Hypothalamus (tissue), 51 donors: ENCODE measurements at regions not wholly inside any gene's neighbourhood (a gene's known extent, or its start where the extent isn't known, plus 50 kb on each side); places are given as distances from the start of the nearest gene placed in this dataset.

Experiments
- DNase-seq, 51 donors: peaks; one replicate each; lab custom pipeline; 2025; lab: John Stamatoyannopoulos, UW

GRCh38 chr18:11324956-11325882 is 175.8 kb upstream of the PIEZO2 start:
- DNase-seq = no peak

- DNase-seq = no peak
Measured at GRCh38 chr18:11324510-11324909, 175.1 kb upstream of the PIEZO2 start.

- no peak for DNase-seq
Measured at GRCh38 chr18:11323359-11323819, 174.0 kb upstream of the PIEZO2 start.

- no peak for DNase-seq
Measured at GRCh38 chr18:11322716-11323115, 173.3 kb upstream of the PIEZO2 start.

DNA sequence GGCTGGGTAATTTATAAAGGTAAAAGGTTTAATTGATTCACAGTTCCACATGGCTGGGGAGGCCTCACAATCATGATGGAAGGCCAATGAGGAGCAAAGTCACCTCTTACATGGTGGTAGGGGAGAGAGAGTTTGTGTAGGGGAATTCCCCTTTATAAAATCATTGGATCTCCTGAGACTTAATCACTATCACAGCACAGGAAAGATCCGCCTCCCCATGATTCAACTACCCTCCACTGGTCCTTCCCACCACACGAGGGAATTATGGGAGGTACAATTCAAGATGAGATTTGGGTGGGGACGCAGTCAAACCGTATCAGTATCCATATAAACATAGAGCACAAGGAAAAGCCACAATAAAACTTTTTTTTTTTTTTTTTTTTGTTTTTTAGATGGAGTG is 172.6 kb upstream of the PIEZO2 start:
- DNase-seq = no peak

GRCh38 chr18:11320986-11321385 is 171.6 kb upstream of the PIEZO2 start:
- no peak for DNase-seq

- no peak for DNase-seq
Measured at GRCh38 chr18:11316546-11316945, 167.2 kb upstream of the PIEZO2 start.

DNA sequence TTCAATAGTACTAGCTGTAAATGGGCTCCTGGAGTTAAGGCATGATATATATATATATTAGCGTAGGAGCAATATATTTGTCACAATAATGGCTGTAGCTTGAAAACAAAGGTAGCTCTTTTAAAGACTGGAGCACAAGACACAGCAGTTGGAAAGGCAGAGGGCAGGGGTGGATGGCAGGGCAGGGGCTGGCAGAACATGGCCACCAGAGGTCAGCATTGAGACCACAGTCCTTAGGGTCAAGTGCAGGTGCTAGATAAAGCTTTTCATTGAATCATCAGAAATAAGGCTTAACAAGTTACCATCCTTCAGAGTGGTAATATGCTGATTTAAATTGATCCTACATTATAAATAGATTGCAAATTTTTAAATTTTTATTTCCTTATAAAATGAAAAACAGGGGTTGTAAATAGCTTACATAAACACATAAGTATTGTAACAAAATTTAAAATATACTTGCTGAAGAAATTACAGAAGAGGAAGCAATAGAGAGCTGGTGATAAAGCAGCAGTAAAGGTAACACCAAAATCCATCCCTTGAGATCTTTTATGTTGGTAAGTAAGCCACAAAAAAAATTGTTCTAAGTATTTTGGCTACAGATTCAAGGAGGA is 161.2 kb upstream of the PIEZO2 start:
- DNase-seq = peak in 15 of 51 donors; percentile 1 to 47 (median 10)

DNA sequence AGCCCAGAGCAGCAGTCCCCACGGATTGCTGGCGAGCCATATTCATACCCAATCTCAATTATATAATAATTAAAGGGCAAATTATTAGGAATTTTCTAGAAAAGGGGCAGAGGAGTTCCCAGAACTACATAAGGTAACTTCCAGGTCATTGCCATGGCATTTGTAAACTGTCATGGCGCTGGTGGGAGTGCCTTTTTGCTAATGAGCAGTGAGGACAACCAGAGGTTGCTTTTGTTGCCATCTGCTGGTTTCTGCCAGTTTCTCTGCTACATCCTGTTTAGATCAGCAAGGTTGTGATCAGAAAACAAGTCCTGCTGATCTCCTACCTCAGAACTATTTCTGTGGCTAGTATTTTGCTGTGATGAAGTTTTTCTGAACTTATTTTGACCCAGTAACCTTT is 159.8 kb upstream of the PIEZO2 start:
- no peak for DNase-seq

GRCh38 chr18:11308499-11308898 is 159.1 kb upstream of the PIEZO2 start:
- no peak for DNase-seq

GRCh38 chr18:11307716-11308115 is 158.3 kb upstream of the PIEZO2 start:
- DNase-seq = no peak

- DNase-seq = no peak
Measured at GRCh38 chr18:11305507-11305906, 156.1 kb upstream of the PIEZO2 start.

DNA sequence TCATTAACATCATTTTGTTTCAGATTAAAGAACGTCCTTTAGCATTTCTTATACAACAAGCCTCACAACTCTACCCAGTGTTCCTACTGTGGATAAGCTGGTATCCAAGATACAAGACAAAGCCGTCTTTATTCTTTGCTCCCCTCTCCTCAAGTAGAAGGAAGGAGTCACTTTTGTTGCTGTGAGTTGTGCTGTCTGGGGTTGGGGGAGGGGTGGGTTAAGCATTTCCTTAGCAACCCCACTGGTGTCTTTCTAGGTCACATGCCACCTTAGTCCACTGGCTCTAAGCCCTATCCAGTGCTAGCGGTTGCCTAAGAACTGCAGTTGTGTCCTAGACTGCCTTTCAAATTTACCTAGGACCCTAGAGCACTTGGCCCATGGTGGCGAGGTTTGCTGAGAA is 155.6 kb upstream of the PIEZO2 start:
- no peak for DNase-seq

DNA sequence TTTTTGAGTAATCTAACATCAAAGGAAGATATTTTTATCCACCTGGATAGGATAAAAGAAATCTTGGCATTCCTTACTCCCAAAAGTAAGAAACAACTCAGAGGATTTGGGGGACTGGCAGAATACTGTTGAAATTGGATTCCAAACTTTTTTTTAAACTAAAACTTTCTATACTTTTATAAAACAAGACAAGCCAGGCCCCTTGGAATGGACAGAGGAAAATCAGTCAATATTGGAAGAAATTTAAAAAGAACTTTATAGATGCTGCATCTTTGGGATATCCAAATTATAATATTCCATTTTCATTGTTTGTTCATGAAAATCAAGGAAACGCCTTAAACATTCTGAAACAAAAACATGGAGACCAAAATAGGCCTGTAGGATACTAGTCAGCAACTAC is 147.6 kb upstream of the PIEZO2 start:
- DNase-seq = no peak

GRCh38 chr18:11293794-11294193 is 144.4 kb upstream of the PIEZO2 start:
- DNase-seq = no peak

DNA sequence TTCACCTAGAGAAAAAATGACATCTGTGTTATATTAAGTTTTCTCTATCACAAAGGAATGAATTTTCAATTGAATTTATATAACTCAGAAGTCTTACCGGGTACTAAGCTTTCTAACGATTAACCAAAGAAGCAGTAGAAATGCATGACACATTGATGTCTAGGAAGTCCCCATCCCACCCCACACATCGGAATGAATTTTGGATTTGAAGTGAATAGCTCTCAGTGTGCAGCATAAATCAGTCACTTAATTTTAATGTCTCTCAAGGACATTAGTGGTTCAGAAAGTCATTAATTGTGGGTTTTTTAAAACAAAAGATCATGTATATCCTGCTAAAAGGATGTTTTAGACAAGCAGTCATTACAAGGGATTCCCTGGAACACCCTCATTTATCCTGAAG is 141.4 kb upstream of the PIEZO2 start:
- no peak for DNase-seq

GRCh38 chr18:11289248-11289647 is 139.9 kb upstream of the PIEZO2 start:
- no peak for DNase-seq

- DNase-seq = no peak
Measured at GRCh38 chr18:11288401-11288800, 139.0 kb upstream of the PIEZO2 start.

- DNase-seq = no peak
Measured at GRCh38 chr18:11286431-11286830, 137.1 kb upstream of the PIEZO2 start.

DNA sequence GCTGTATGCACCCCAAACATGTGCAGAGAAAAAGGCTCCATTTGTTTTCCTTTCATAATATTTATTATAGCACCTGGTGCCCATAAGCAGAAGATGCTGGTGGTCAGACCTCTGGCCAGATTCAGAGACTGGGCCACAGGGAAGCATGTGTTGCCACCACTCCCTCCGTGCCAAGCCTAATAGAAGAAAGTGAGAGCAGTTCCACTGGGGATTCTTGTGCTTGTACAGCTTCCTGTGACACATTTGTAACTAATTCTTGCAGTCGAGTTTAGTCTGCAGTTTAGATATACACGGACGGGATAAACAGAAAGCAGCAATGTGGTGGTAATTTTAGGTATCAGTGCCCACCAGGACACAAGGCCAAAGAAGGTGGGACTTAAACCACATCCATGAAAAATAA is 135.4 kb upstream of the PIEZO2 start:
- no peak for DNase-seq

GRCh38 chr18:11284349-11284748 is 135.0 kb upstream of the PIEZO2 start:
- DNase-seq = no peak
